Adrenal gland (tissue), 5 donors: ENCODE measurements at regions not wholly inside any gene's neighbourhood (a gene's known extent, or its start where the extent isn't known, plus 50 kb on each side); places are given as distances from the start of the nearest gene placed in this dataset.

Experiments
- CTCF ChIP-seq, 6 experiments: fragments of 450-650 bp in 4 of 6; fragments of 200-600 bp in 2 of 6; sonication (generic) in 1 of 6; IDR thresholded peaks; 1 replicate in 5 of 6; 2 replicates in 1 of 6; pipeline versions ENCODE4 v1.5.1 to v1.8.0; 2016 to 2021; ENCODE audit warnings: antibody characterized with exemption in 6 of 6, mild to moderate bottlenecking in 2 of 6, moderate library complexity in 1 of 6
- POLR2A ChIP-seq, 2 donors: fragments of 450-650 bp; IDR thresholded peaks; one replicate each; pipeline ENCODE4 v1.6.1; 2017; ENCODE audit warnings: antibody characterized with exemption in 2 of 2, mild to moderate bottlenecking in 2 of 2, moderate library complexity in 1 of 2
- donor health status: DM: no; HTN: no; CAD: no.

DNA sequence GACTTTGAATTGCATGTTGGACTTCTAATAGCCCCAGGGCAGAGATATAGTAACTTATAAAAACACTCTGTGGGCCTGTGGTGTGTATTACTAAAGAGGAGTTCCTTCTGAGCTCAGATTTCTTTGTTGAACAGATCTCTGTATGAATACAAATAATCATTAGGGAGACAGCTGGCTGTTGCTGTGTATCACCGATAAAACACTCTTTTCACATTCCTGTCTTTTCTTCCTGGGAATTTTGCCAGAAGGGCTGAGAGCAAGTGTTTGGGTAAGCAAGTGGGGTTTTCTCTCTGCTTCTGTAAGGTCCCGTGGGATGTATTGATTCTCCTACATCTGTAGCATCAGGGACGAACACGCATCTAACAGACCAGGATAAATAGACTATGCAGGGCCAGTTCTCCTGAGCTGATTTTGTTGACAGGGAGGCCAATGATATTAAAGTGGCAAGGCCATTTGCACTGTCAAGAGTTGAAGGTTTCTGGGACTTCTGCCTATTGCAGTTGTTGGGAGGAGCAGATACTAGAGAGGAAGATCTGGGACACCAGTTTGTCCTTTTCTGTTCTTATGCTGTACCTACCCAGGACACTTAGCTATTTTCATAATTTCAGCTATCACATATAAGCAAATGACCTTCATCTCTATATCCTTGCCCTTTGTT, 225.9 kb upstream of the CD96 start:
- TF ChIP-seq CTCF (IDR thresholded peaks at IDR 0.05) (no peak), POLR2A (IDR thresholded peaks at IDR 0.05) (no peak)
